HFFc6 (cell line): ENCODE measurements at regions not wholly inside any gene's neighbourhood (a gene's known extent, or its start where the extent isn't known, plus 50 kb on each side); places are given as distances from the start of the nearest gene placed in this dataset.

Experiments
- DNase-seq: peaks from one replicate; pipeline ENCODE4 v3.0.0-alpha.2; 2018
- H3K27ac Mint-ChIP-seq: 2 replicates; pipeline ENCODE4 v1.8.0; 2020; ENCODE audit warnings: mild to moderate bottlenecking, mixed read lengths
- H3K27me3 Mint-ChIP-seq: 2 replicates; pipeline ENCODE4 v1.8.0; 2021; ENCODE audit warnings: mild to moderate bottlenecking, moderate library complexity, mixed read lengths; ENCODE audit not compliant: insufficient read depth
- H3K36me3 Mint-ChIP-seq: 2 replicates; pipeline ENCODE4 v1.8.0; 2021; ENCODE audit warnings: low read depth, mixed read lengths
- H3K4me1 Mint-ChIP-seq: 2 replicates; pipeline ENCODE4 v1.8.0; 2020; ENCODE audit warnings: low read depth, mixed read lengths
- H3K4me3 Mint-ChIP-seq: 2 replicates; pipeline ENCODE4 v1.8.0; 2020; ENCODE audit warnings: mild to moderate bottlenecking, moderate library complexity, mixed read lengths
- H3K9me3 Mint-ChIP-seq: 2 replicates; pipeline ENCODE4 v1.8.0; 2020; ENCODE audit warnings: mild to moderate bottlenecking, mixed read lengths
- TF ChIP-seq, protein P1 (sequence below): fragments of 200-600 bp; sonication (generic); IDR thresholded peaks from 2 replicates; pipeline ENCODE4 v1.5.0; 2021; ENCODE audit warnings: antibody characterized with exemption, mild to moderate bottlenecking

DNA sequence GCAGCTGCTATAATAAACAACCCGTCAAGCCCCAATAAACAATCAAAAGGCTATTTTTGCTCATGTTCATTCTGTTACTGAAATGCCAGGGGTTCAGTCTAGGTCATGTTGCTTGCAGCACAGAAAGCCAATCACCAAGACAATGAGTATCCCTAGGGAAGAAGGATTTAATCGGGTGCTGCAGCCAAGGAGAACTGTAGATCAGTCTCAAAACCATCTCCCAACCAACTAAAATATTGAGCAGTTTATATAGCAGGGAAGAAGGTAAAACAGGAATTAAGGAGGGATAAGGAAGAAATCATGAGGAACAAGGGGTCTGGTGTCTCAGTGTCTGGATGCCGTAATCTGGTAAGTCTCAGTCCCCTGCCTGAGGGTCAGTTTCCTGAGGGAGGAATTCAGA, 169.5 kb downstream of the BLID start:
- Mint-ChIP-seq H3K4me3 (no peak overlapping the region), H3K9me3 (peaks cover 9% of the 10 kb centered on the region; the same call in 1 of the 2 replicates), H3K36me3 (peaks cover 8% of the 10 kb centered on the region; the same call in 1 of the 2 replicates), H3K4me1 (no peaks in the 10 kb centered on the region), H3K27me3 (no peaks in the 10 kb centered on the region), H3K27ac (no peak overlapping the region)
- TF ChIP-seq, protein P1, sequence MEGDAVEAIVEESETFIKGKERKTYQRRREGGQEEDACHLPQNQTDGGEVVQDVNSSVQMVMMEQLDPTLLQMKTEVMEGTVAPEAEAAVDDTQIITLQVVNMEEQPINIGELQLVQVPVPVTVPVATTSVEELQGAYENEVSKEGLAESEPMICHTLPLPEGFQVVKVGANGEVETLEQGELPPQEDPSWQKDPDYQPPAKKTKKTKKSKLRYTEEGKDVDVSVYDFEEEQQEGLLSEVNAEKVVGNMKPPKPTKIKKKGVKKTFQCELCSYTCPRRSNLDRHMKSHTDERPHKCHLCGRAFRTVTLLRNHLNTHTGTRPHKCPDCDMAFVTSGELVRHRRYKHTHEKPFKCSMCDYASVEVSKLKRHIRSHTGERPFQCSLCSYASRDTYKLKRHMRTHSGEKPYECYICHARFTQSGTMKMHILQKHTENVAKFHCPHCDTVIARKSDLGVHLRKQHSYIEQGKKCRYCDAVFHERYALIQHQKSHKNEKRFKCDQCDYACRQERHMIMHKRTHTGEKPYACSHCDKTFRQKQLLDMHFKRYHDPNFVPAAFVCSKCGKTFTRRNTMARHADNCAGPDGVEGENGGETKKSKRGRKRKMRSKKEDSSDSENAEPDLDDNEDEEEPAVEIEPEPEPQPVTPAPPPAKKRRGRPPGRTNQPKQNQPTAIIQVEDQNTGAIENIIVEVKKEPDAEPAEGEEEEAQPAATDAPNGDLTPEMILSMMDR: no peak
- DNase-seq: no peak

DNA sequence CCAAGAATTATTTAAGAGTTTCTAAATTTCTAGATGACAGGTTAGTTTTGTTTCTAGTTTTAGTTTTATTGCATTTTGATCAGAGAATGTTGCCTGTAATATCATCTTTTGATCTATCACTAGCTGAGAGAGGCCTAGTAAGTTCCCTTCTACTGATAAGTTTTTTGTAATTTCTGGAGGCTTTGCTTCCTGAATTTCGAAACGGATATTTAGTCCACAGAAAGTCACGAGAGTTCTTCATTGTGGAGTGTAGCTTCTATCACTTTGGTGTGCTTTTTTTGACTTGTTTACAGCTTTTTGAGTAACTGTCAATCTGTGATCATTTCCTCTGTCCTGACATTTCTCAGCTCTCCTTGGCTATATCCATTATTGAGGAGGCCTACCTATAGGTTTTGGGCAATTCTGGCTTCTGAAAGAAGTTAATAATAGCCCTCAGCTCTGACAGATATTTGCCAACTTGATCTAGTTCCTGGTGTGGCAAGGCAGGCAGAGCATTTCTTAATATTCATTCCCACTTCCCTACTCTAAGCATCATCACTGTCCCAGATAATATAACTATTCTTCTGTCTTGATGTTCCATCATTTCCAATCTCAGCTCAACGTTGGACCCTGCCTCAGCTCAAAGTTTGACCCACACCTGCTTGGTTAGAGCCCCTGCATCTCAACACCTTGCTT, 171.3 kb downstream of the BLID start:
- Mint-ChIP-seq H3K4me3 (no peak overlapping the region), H3K27me3 (no peaks in the 10 kb centered on the region), H3K9me3 (peaks cover 9% of the 10 kb centered on the region; the same call in 1 of the 2 replicates), H3K27ac (no peak overlapping the region), H3K4me1 (no peaks in the 10 kb centered on the region), H3K36me3 (peaks cover 8% of the 10 kb centered on the region; the same call in 1 of the 2 replicates)
- TF ChIP-seq, protein P1: no peak
- no peak for DNase-seq

DNA sequence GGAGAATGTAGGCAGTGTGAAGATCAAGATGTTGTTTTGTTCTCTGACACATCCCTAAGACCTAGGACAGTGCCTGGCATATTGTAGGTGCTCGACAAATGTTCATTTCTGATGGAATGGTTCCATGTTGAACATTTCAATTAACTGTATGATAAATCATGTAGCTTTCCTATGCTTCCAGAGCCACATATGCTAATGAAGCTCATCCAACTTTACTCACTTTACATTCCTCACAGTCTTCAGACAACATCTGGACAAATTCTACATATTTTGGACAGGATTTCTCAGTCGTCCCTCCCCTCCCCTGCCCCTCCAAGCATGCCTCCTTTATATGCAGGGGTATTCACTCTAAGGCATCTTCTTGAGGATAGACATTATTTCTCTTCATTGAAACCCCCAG, 177.9 kb downstream of the BLID start:
- Mint-ChIP-seq H3K4me1 (peaks cover 56% of the 10 kb centered on the region), H3K27ac (peak overlapping the region; percentile 63), H3K27me3 (no peaks in the 10 kb centered on the region; the same call in 1 of the 2 replicates), H3K9me3 (no peaks in the 10 kb centered on the region), H3K4me3 (0 out of 2 replicates have a peak overlapping the region, but pooled peaks have one; percentile 0), H3K36me3 (peaks cover 7% of the 10 kb centered on the region; the same call in 1 of the 2 replicates)
- TF ChIP-seq, protein P1: no peak
- no peak for DNase-seq

DNA sequence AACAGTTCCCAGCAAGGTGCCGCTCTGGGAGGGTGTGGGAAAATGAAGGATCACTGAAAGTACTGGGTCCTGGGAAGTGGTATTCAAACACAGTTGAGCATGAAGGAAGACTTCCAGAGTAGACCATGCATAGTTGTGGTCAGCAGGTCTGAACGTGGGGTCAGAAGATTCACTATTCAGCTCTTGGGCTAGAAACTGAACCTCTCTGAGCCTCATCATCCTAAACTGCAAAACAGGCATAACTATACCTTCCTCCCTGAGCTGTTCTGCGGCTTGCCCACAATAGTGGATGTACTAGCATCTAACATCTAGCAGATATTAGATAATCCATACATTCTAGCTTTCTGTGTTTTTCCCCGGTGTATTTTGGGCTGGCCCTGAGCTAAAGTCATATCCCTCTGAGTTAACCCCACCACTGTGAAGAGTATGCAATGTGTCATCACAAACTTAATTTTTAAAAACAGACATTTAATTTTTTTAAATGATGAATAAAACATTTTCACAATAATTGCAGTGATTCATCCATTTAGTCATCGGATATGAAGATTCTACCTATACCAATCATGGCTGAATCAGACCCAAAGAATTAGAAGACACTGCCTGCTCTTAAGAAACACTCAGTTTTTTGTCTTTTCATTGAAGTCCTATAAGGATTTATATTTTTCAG, 179.1 kb downstream of the BLID start:
- Mint-ChIP-seq H3K36me3 (peaks cover 7% of the 10 kb centered on the region; the same call in 1 of the 2 replicates), H3K4me3 (peak overlapping the region; percentile 36; the same call in 1 of the 2 replicates), H3K27ac (peak overlapping the region; percentile 78), H3K27me3 (no peaks in the 10 kb centered on the region; the same call in 1 of the 2 replicates), H3K9me3 (no peaks in the 10 kb centered on the region), H3K4me1 (peaks cover 68% of the 10 kb centered on the region)
- DNase-seq: peak; percentile 65
- TF ChIP-seq, protein P1: no peak

DNA sequence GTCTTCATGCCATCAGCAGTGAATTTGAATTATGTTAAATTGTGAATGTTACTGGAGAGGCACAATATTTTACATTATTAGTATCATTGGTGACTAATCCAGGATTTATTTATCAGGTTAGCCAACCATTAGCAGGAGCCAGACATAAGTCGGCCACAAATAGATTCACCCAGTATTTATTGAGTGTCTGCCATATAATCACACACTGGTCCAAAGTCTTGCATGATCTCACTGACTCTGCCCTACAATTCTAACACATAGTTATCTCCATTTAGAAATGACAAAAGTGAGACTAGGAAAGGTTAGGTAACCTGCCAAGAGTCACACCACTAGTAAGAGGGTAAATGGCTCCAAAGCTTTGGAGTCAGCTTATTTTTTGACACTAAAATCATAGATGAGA, 179.6 kb downstream of the BLID start:
- peak overlapping the region; percentile 78 for H3K27ac Mint-ChIP-seq
- H3K36me3 Mint-ChIP-seq: peaks cover 7% of the 10 kb centered on the region; the same call in 1 of the 2 replicates
- peak overlapping the region; percentile 36; the same call in 1 of the 2 replicates for H3K4me3 Mint-ChIP-seq
- DNase-seq: peak; percentile 3
- no peaks in the 10 kb centered on the region; the same call in 1 of the 2 replicates for H3K27me3 Mint-ChIP-seq
- H3K9me3 Mint-ChIP-seq: no peaks in the 10 kb centered on the region
- H3K4me1 Mint-ChIP-seq: peaks cover 73% of the 10 kb centered on the region
- TF ChIP-seq, protein P1: no peak
